Neuronal stem cell (in vitro differentiated cells): ENCODE measurements at regions not wholly inside any gene's neighbourhood (a gene's known extent, or its start where the extent isn't known, plus 50 kb on each side); places are given as distances from the start of the nearest gene placed in this dataset.

Source experiments
- DNase-seq: peaks from one replicate; pipeline ENCODE4 v3.0.0-alpha.2; 2013; ENCODE audit warnings: low spot score
- H2AFZ ChIP-seq: one replicate; pipeline ENCODE4 v1.6.1; 2013; ENCODE audit warnings: mild to moderate bottlenecking, low read length, inconsistent platforms
- H2AK5ac ChIP-seq: 2 replicates; pipeline ENCODE4 v1.6.1; 2013; ENCODE audit warnings: low read depth, mild to moderate bottlenecking, inconsistent platforms, low read length, moderate library complexity, mixed read lengths
- H2BK120ac ChIP-seq: 2 replicates; pipeline ENCODE4 v1.6.1; 2013; ENCODE audit warnings: low read depth, mild to moderate bottlenecking, inconsistent platforms, low read length, moderate library complexity, mixed read lengths
- H2BK12ac ChIP-seq: one replicate; pipeline ENCODE4 v1.6.1; 2013; ENCODE audit warnings: low read length, inconsistent platforms
- H2BK15ac ChIP-seq: 2 replicates; pipeline ENCODE4 v1.6.1; 2013; ENCODE audit warnings: mild to moderate bottlenecking, low read length, inconsistent platforms, mixed read lengths
- H2BK5ac ChIP-seq: one replicate; pipeline ENCODE4 v1.6.1; 2013; ENCODE audit warnings: inconsistent platforms, mild to moderate bottlenecking, low read length, moderate library complexity
- H3K14ac ChIP-seq: one replicate; pipeline ENCODE4 v1.6.1; 2013; ENCODE audit warnings: low read length, inconsistent platforms
- H3K18ac ChIP-seq: 2 replicates; pipeline ENCODE4 v1.6.1; 2013; ENCODE audit warnings: low read length, inconsistent platforms
- H3K23ac ChIP-seq: 2 replicates; pipeline ENCODE4 v1.6.1; 2013; ENCODE audit warnings: low read depth, mild to moderate bottlenecking, mixed read lengths, low read length, inconsistent platforms; ENCODE audit not compliant: poor library complexity
- H3K27ac ChIP-seq: replicated peaks from 3 replicates; pipeline ENCODE4 v1.5.1; 2013; ENCODE audit warnings: low read length, inconsistent platforms
- H3K27me3 ChIP-seq, 3 experiments: 2 replicates each; pipeline ENCODE4 v1.6.1; 2013; ENCODE audit warnings: low read length in 3 of 3, mild to moderate bottlenecking in 2 of 3, inconsistent platforms in 1 of 3, low read depth in 1 of 3, mixed read lengths in 1 of 3, moderate library complexity in 1 of 3; ENCODE audit not compliant: control insufficient read depth in 3 of 3, insufficient read depth in 3 of 3
- H3K36me3 ChIP-seq, 2 donors: replicated peaks in 1 of 2; 2 replicates each; pipeline ENCODE4 v1.6.1; 2013; ENCODE audit warnings: low read length in 2 of 2; ENCODE audit not compliant: control insufficient read depth in 2 of 2, insufficient read depth in 2 of 2
- H3K4ac ChIP-seq: 2 replicates; pipeline ENCODE4 v1.6.1; 2013; ENCODE audit warnings: inconsistent platforms, mild to moderate bottlenecking, low read length, moderate library complexity
- H3K4me1 ChIP-seq, 2 donors: 1 replicate in 1 of 2; 2 replicates in 1 of 2; pipeline ENCODE4 v1.6.1; 2013; ENCODE audit warnings: low read length in 2 of 2, low read depth in 1 of 2; ENCODE audit not compliant: control insufficient read depth in 2 of 2, insufficient read depth in 1 of 2
- H3K4me2 ChIP-seq: one replicate; pipeline ENCODE4 v1.6.1; 2013; ENCODE audit warnings: mild to moderate bottlenecking, low read length, inconsistent platforms; ENCODE audit not compliant: insufficient read depth, poor library complexity, severe bottlenecking
- H3K4me3 ChIP-seq, 2 donors: 2 replicates each; pipeline ENCODE4 v1.5.1; 2013; ENCODE audit warnings: low read length in 2 of 2, mild to moderate bottlenecking in 2 of 2, inconsistent platforms in 1 of 2, moderate library complexity in 1 of 2
- H3K79me1 ChIP-seq: one replicate; pipeline ENCODE4 v1.6.1; 2013; ENCODE audit warnings: low read depth, mild to moderate bottlenecking, inconsistent platforms, low read length, moderate library complexity
- H3K9ac ChIP-seq: one replicate; pipeline ENCODE4 v1.6.1; 2013; ENCODE audit warnings: mild to moderate bottlenecking, low read depth, low read length, inconsistent platforms; ENCODE audit not compliant: poor library complexity
- H3K9me3 ChIP-seq, 2 donors: replicated peaks in 1 of 2; 2 replicates each; pipeline versions ENCODE3 to v1.6.1; 2013; ENCODE audit warnings: low read length in 2 of 2, mild to moderate bottlenecking in 2 of 2, inconsistent platforms in 1 of 2, low read depth in 1 of 2, mixed read lengths in 1 of 2, moderate library complexity in 1 of 2; ENCODE audit not compliant: control insufficient read depth in 2 of 2, insufficient read depth in 1 of 2
- H4K8ac ChIP-seq: one replicate; pipeline ENCODE4 v1.6.1; 2013; ENCODE audit warnings: low read depth, mild to moderate bottlenecking, inconsistent platforms, low read length, moderate library complexity
- H4K91ac ChIP-seq: one replicate; pipeline ENCODE4 v1.6.1; 2013; ENCODE audit warnings: low read length, low read depth, mild to moderate bottlenecking, inconsistent platforms; ENCODE audit not compliant: poor library complexity
- WGBS, 2 donors: extraction: QIAGEN DNeasy Blood & Tissue Kit; methylation state at CpG; one replicate each; pipeline ENCODE4 v1.1.7; 2013; ENCODE audit warnings: missing lambda C conversion rate in 2 of 2, mixed read lengths in 1 of 2; ENCODE audit not compliant: insufficient read length in 2 of 2, insufficient replicate concordance in 1 of 2; ENCODE audit errors: extremely low coverage in 2 of 2; 5-methylcytosine and 5-hydroxymethylcytosine counted together

DNA sequence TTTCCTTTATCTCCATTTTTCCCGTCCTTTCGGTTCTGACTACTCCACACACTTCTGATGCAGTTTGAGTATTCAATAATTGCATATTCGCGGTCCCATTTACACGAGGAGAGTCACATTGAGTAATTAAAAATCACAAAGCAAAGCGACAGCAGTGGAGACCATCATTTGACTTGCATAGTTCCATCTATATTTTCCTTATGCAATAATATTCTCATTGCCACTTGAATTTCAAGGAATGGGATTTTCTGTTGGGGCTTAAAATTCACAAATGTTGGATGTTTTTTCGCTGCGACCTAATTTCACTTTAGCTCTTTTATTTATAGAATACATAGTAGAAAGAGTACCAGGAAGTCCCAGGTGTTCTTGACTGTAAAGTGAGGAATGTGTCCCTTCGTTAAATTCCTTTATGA, 186.8 kb downstream of the ZEB2 start:
- H2BK5ac ChIP-seq, result no peak overlapping the region
- peaks cover 0 to 7% of the 10 kb centered on the region in 2 donors for H3K9me3 ChIP-seq
- peak overlapping the region; percentile 89 for H3K4me2 ChIP-seq
- H2BK120ac ChIP-seq, result no peak overlapping the region
- H3K23ac ChIP-seq, result no peak overlapping the region
- H2BK15ac ChIP-seq, result no peak overlapping the region
- peak overlapping the region; percentile 76 for H3K18ac ChIP-seq
- no peak overlapping the region for H2AK5ac ChIP-seq
- H4K91ac ChIP-seq, result no peak overlapping the region
- H3K36me3 ChIP-seq, result no peaks in the 10 kb centered on the region
- peak overlapping the region in 1 of 2 donors; percentile 39 for H3K4me3 ChIP-seq
- no peak overlapping the region for H2BK12ac ChIP-seq
- H3K27ac ChIP-seq, result no peak overlapping the region
- no peak overlapping the region for H3K4ac ChIP-seq
- H3K79me1 ChIP-seq, result no peaks in the 10 kb centered on the region
- WGBS, 2 donors, result no CpG with 5 or more reads among the region's 9 CpGs
- peak overlapping the region; percentile 81 for H2AFZ ChIP-seq
- no peaks in the 10 kb centered on the region for H3K27me3 ChIP-seq
- DNase-seq, result no peak
- H3K4me1 ChIP-seq, result peaks cover 8 to 10% of the 10 kb centered on the region in 2 donors
- H3K9ac ChIP-seq, result no peak overlapping the region
- no peak overlapping the region for H4K8ac ChIP-seq
- no peak overlapping the region for H3K14ac ChIP-seq

- H3K4ac ChIP-seq, result no peak overlapping the region
- peak overlapping the region; percentile 92 for H2AFZ ChIP-seq
- H3K14ac ChIP-seq, result no peak overlapping the region
- peak overlapping the region; percentile 98 for H2BK5ac ChIP-seq
- H3K27me3 ChIP-seq, result no peaks in the 10 kb centered on the region
- H4K8ac ChIP-seq, result no peak overlapping the region
- no peaks in the 10 kb centered on the region for H3K79me1 ChIP-seq
- H3K4me1 ChIP-seq, result peaks cover 8 to 10% of the 10 kb centered on the region in 2 donors
- H2BK12ac ChIP-seq, result no peak overlapping the region
- no CpG with 5 or more reads among the region's 77 CpGs for WGBS, 2 donors
- peaks cover 0 to 7% of the 10 kb centered on the region in 2 donors for H3K9me3 ChIP-seq
- H3K27ac ChIP-seq, result peak overlapping the region; percentile 97
- no peak overlapping the region for H2BK15ac ChIP-seq
- no peak overlapping the region for H4K91ac ChIP-seq
- peak overlapping the region; percentile 83 for H3K9ac ChIP-seq
- peak overlapping the region; percentile 76 for H3K18ac ChIP-seq
- no peak overlapping the region for H2BK120ac ChIP-seq
- peak overlapping the region; percentile 89 for H3K4me2 ChIP-seq
- H3K23ac ChIP-seq, result peak overlapping the region; percentile 93
- DNase-seq, result peak; percentile 88
- H3K4me3 ChIP-seq, result peak overlapping the region; percentile 74 to 86
- no peak overlapping the region for H2AK5ac ChIP-seq
- H3K36me3 ChIP-seq, result no peaks in the 10 kb centered on the region
Observed at GRCh38 chr2:144332356-144333142, 187.4 kb downstream of the ZEB2 start.

GRCh38 chr2:144331674-144332355, 188.1 kb downstream of the ZEB2 start:
- DNase-seq, result peak; percentile 82
- no peaks in the 10 kb centered on the region for H3K27me3 ChIP-seq
- peak overlapping the region; percentile 92 for H2AFZ ChIP-seq
- H3K4me3 ChIP-seq, result peak overlapping the region; percentile 86 to 87
- H3K9ac ChIP-seq, result peak overlapping the region; percentile 96
- peak overlapping the region; percentile 98 for H2BK5ac ChIP-seq
- no peak overlapping the region for H4K8ac ChIP-seq
- no peaks in the 10 kb centered on the region for H3K79me1 ChIP-seq
- H3K4me1 ChIP-seq, result peaks cover 8 to 10% of the 10 kb centered on the region in 2 donors
- peak overlapping the region; percentile 90 for H3K14ac ChIP-seq
- peak overlapping the region; percentile 85 for H3K23ac ChIP-seq
- H3K9me3 ChIP-seq, result peaks cover 0 to 10% of the 10 kb centered on the region in 2 donors
- H3K4me2 ChIP-seq, result peak overlapping the region; percentile 90
- no peak overlapping the region for H4K91ac ChIP-seq
- WGBS, 2 donors, result no CpG with 5 or more reads among the region's 66 CpGs
- H2BK12ac ChIP-seq, result no peak overlapping the region
- peak overlapping the region; percentile 97 for H3K27ac ChIP-seq
- peak overlapping the region; percentile 84 for H3K4ac ChIP-seq
- H3K18ac ChIP-seq, result peak overlapping the region; percentile 98
- no peaks in the 10 kb centered on the region for H3K36me3 ChIP-seq
- no peak overlapping the region for H2AK5ac ChIP-seq
- peak overlapping the region; percentile 88 for H2BK120ac ChIP-seq
- H2BK15ac ChIP-seq, result peak overlapping the region; percentile 96
